Epithelial cell of proximal tubule (primary cell): ENCODE measurements at regions not wholly inside any gene's neighbourhood (a gene's known extent, or its start where the extent isn't known, plus 50 kb on each side); places are given as distances from the start of the nearest gene placed in this dataset.

Experiments
- DNase-seq: peaks from one replicate; pipeline ENCODE4 v3.0.0-alpha.2; 2011; ENCODE audit warnings: low read depth
- H3K4me3 ChIP-seq: 2 replicates; pipeline ENCODE4 v1.5.1; 2011; ENCODE audit warnings: low read depth, mild to moderate bottlenecking, low read length
- CTCF ChIP-seq: conservative IDR thresholded peaks from 2 replicates; pipeline ENCODE4 v1.5.1; 2012; ENCODE audit warnings: low read depth, mild to moderate bottlenecking, low read length

- no peak overlapping the region for H3K4me3 ChIP-seq
- no peak for DNase-seq
- TF ChIP-seq CTCF: no peak
Observed at GRCh38 chr15:100778831-100779288, 100.8 kb upstream of the ALDH1A3 start.

- TF ChIP-seq CTCF: no peak
- no peak overlapping the region for H3K4me3 ChIP-seq
- DNase-seq: no peak
Observed at GRCh38 chr15:100779331-100780207, 100.1 kb upstream of the ALDH1A3 start.

GRCh38 chr15:100780208-100780800, 99.3 kb upstream of the ALDH1A3 start:
- TF ChIP-seq CTCF: no peak
- H3K4me3 ChIP-seq: no peak overlapping the region
- DNase-seq: no peak

- no peak overlapping the region for H3K4me3 ChIP-seq
- no peak for TF ChIP-seq CTCF
- DNase-seq: no peak
Observed at GRCh38 chr15:100781061-100781960, 98.3 kb upstream of the ALDH1A3 start.

- TF ChIP-seq CTCF: no peak
- no peak for DNase-seq
- no peak overlapping the region for H3K4me3 ChIP-seq
Observed at GRCh38 chr15:100781961-100782530, 97.6 kb upstream of the ALDH1A3 start.

- no peak for DNase-seq
Observed at GRCh38 chr15:100783291-100783690, 96.3 kb upstream of the ALDH1A3 start.

More at GRCh38 chr15:100783291-100783690, 96.3 kb upstream of the ALDH1A3 start:
- H3K4me3 ChIP-seq: no peak overlapping the region
- no peak for TF ChIP-seq CTCF
